Common myeloid progenitor, CD34-positive (primary cell): ENCODE measurements at regions not wholly inside any gene's neighbourhood (a gene's known extent, or its start where the extent isn't known, plus 50 kb on each side); places are given as distances from the start of the nearest gene placed in this dataset.
"Not testable (repeated sequence)": the region's sequence is repeated elsewhere in the genome, so short reads cannot be mapped to it uniquely, and the experiment has no call there.

Experiments used
- CTCF ChIA-PET: fragments of 350-600 bp; sonication (Branson Sonifier 250); formaldehyde crosslinking; loops from one replicate; lab custom pipeline; 2021; ENCODE audit warnings: antibody characterized with exemption; lab: Charles Lee
- POLR2A ChIA-PET: fragments of 350-600 bp; sonication (Branson Sonifier 250); formaldehyde crosslinking; loops from one replicate; lab custom pipeline; 2021; ENCODE audit warnings: antibody characterized with exemption; lab: Charles Lee
- DNase-seq, 3 donors: peaks; one replicate each; pipeline versions ENCODE4 v3.0.0 to v3.0.0-alpha.2; 2013
- H3K27ac ChIP-seq, 2 experiments: 1 replicate in 1 of 2; 2 replicates in 1 of 2; pipeline ENCODE4 v1.7.0; 2013; ENCODE audit warnings: inconsistent platforms in 2 of 2, low read length in 2 of 2, mild to moderate bottlenecking in 2 of 2, low read depth in 1 of 2, moderate library complexity in 1 of 2; ENCODE audit not compliant: severe bottlenecking in 2 of 2, insufficient read depth in 1 of 2, poor library complexity in 1 of 2
- H3K27me3 ChIP-seq, 5 experiments: replicated peaks in 2 of 5; 1 replicate in 3 of 5; 2 replicates in 2 of 5; pipeline versions ENCODE4 v1.6.1 to v1.7.0; 2013; ENCODE audit warnings: low read length in 4 of 5, mild to moderate bottlenecking in 2 of 5, moderate library complexity in 2 of 5, inconsistent platforms in 1 of 5; ENCODE audit not compliant: insufficient read depth in 5 of 5, control insufficient read depth in 4 of 5
- H3K36me3 ChIP-seq, 4 experiments: 1 replicate in 2 of 4; 2 replicates in 2 of 4; pipeline versions ENCODE4 v1.6.1 to v1.7.0; 2013; ENCODE audit warnings: low read length in 3 of 4, control low read depth in 1 of 4, mild to moderate bottlenecking in 1 of 4; ENCODE audit not compliant: control insufficient read depth in 4 of 4, insufficient read depth in 4 of 4
- H3K4me1 ChIP-seq, 4 experiments: 1 replicate in 3 of 4; 2 replicates in 1 of 4; pipeline versions ENCODE4 v1.6.1 to v1.7.1; 2013; ENCODE audit warnings: low read length in 3 of 4, mild to moderate bottlenecking in 3 of 4, control low read depth in 1 of 4, inconsistent platforms in 1 of 4, moderate library complexity in 1 of 4; ENCODE audit not compliant: control insufficient read depth in 4 of 4, insufficient read depth in 4 of 4; ENCODE audit errors: control extremely low read depth in 1 of 4
- H3K4me3 ChIP-seq, 7 experiments: 1 replicate in 4 of 7; 2 replicates in 3 of 7; pipeline versions ENCODE4 v1.5.1 to v1.7.0; 2013; ENCODE audit warnings: mild to moderate bottlenecking in 7 of 7, low read length in 6 of 7, moderate library complexity in 6 of 7, inconsistent platforms in 2 of 7, low read depth in 2 of 7, control low read depth in 1 of 7; ENCODE audit not compliant: insufficient read depth in 4 of 7, control insufficient read depth in 1 of 7; ENCODE audit errors: extremely low read depth in 1 of 7
- H3K9me3 ChIP-seq, 5 experiments: 1 replicate in 4 of 5; 2 replicates in 1 of 5; pipeline versions ENCODE4 v1.6.1 to v1.7.1; 2013; ENCODE audit warnings: low read length in 4 of 5, mild to moderate bottlenecking in 2 of 5, inconsistent platforms in 1 of 5, low read depth in 1 of 5, moderate library complexity in 1 of 5; ENCODE audit not compliant: control insufficient read depth in 4 of 5, insufficient read depth in 2 of 5; ENCODE audit errors: control extremely low read depth in 1 of 5
- WGBS: methylation state at CpG from one replicate; pipeline ENCODE4 v1.1.5; 2013; ENCODE audit not compliant: insufficient coverage; 5-methylcytosine and 5-hydroxymethylcytosine counted together

GRCh38 chr2:220779076-220779475 is 793.0 kb downstream of the EPHA4 start:
- H3K27me3 ChIP-seq, DNase-seq, POLR2A ChIA-PET, CTCF ChIA-PET, H3K4me3 ChIP-seq, H3K27ac ChIP-seq, H3K4me1 ChIP-seq, H3K36me3 ChIP-seq, H3K9me3 ChIP-seq: not testable (repeated sequence)

- Histone ChIP-seq H3K27ac (no peak overlapping the region), H3K4me3 (no peak overlapping the region), H3K9me3 (no peaks in the 10 kb centered on the region), H3K27me3 (no peaks in the 10 kb centered on the region), H3K4me1 (no peaks in the 10 kb centered on the region), H3K36me3 (no peaks in the 10 kb centered on the region)
- CTCF ChIA-PET, result no interaction called here
- no peak for DNase-seq
- no CpG with 5 or more reads among the region's 1 CpG for WGBS
- POLR2A ChIA-PET, result no interaction called here
Measured at GRCh38 chr2:220779511-220779910, 792.6 kb downstream of the EPHA4 start.

GRCh38 chr2:220779931-220780330 is 792.2 kb downstream of the EPHA4 start:
- Histone ChIP-seq H3K4me3 (no peak overlapping the region), H3K36me3 (no peaks in the 10 kb centered on the region), H3K27ac (no peak overlapping the region), H3K27me3 (no peaks in the 10 kb centered on the region), H3K4me1 (no peaks in the 10 kb centered on the region), H3K9me3 (no peaks in the 10 kb centered on the region)
- ChIA-PET CTCF (no interaction called here), POLR2A (no interaction called here)
- DNase-seq, result no peak
- 100% methylated on average over 1 of the region's 2 CpGs for WGBS

GRCh38 chr2:220781622-220782241 is 790.4 kb downstream of the EPHA4 start:
- Histone ChIP-seq H3K27me3 (no peaks in the 10 kb centered on the region), H3K27ac (no peak overlapping the region), H3K4me1 (no peaks in the 10 kb centered on the region), H3K4me3 (no peak overlapping the region), H3K9me3 (no peaks in the 10 kb centered on the region), H3K36me3 (no peaks in the 10 kb centered on the region)
- no peak for DNase-seq
- WGBS, result 96% methylated on average over 4 of the region's 5 CpGs
- ChIA-PET CTCF (no interaction called here), POLR2A (no interaction called here)

GRCh38 chr2:220782609-220783113 is 789.4 kb downstream of the EPHA4 start:
- H3K4me3 ChIP-seq, result no peak overlapping the region
- no peak overlapping the region for H3K27ac ChIP-seq
- ChIA-PET CTCF (no interaction called here), POLR2A (no interaction called here)
- H3K27me3 ChIP-seq, result no peaks in the 10 kb centered on the region
- no peak for DNase-seq
- 98% methylated on average over 4 of the region's 5 CpGs for whole genome bisulfite sequencing
- no peaks in the 10 kb centered on the region for H3K36me3 ChIP-seq
- no peaks in the 10 kb centered on the region for H3K9me3 ChIP-seq
- no peaks in the 10 kb centered on the region for H3K4me1 ChIP-seq

- CTCF ChIA-PET, result no interaction called here
- Histone ChIP-seq H3K27me3 (no peaks in the 10 kb centered on the region), H3K4me1 (no peaks in the 10 kb centered on the region), H3K4me3 (no peak overlapping the region), H3K9me3 (no peaks in the 10 kb centered on the region), H3K27ac (no peak overlapping the region), H3K36me3 (no peaks in the 10 kb centered on the region)
- POLR2A ChIA-PET, result no interaction called here
- DNase-seq, result no peak
- no CpG with 5 or more reads among the region's 1 CpG for WGBS
Measured at GRCh38 chr2:220783671-220784070, 788.4 kb downstream of the EPHA4 start.

- H3K4me1 ChIP-seq, result no peaks in the 10 kb centered on the region
- no peaks in the 10 kb centered on the region for H3K36me3 ChIP-seq
- ChIA-PET POLR2A (no interaction called here), CTCF (no interaction called here)
- no peak for DNase-seq
- no peaks in the 10 kb centered on the region for H3K27me3 ChIP-seq
- H3K27ac ChIP-seq, result no peak overlapping the region
- H3K9me3 ChIP-seq, result no peaks in the 10 kb centered on the region
- H3K4me3 ChIP-seq, result no peak overlapping the region
- WGBS, result 100% methylated on average over 1 of the region's 4 CpGs
Measured at GRCh38 chr2:220785178-220785577, 786.9 kb downstream of the EPHA4 start.
